HG03103 (cell line): ENCODE measurements at regions not wholly inside any gene's neighbourhood (a gene's known extent, or its start where the extent isn't known, plus 50 kb on each side); places are given as distances from the start of the nearest gene placed in this dataset.
"Not testable (repeated sequence)": the region's sequence is repeated elsewhere in the genome, so short reads cannot be mapped to it uniquely, and the experiment has no call there.

Experiments used
- ATAC-seq: cut with Tn5 transposase; IDR thresholded peaks from one replicate; pipeline ENCODE4 v1.9.1; 2021; ENCODE audit warnings: low read depth; ENCODE audit not compliant: unreplicated experiment

DNA sequence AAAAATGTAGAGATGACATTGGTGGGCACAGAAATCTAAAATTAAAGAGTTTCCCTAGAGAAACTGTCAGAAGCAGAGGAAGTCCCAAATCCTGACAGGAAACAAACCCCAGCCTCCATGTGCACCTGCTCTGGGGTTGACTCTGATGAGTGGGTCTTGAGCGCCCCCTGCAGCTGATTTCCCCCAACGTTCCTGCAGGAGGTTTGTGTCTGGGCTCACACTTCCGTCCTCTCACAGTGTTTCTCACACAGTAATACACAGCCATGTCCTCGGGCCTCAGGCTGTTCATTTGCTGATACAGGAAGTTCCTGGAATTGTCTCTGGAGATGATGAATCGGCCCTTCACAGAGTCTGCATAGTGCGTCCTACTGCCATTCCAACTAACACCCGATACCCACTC lies 670.1 kb downstream of the TMEM121 start:
- not testable (repeated sequence) for ATAC-seq

DNA sequence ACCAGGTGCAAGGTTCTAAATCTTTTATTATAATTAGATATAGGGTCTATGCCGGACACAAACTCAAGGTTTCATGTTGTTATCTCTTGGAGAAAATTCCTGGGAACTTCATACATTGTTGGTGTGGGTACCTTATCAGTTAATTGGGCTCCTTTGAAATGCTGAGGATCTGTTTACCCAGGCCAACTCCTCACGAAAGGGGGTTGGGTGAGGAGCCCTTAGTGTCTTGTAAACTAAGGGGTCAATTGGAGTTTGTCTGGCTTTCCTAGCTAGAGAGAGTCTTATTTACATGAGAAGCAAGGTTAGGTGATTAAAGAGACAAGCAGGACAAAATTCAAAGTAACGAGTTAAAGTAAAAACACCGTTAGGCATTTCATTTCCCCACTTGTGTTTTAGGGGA lies 670.9 kb downstream of the TMEM121 start:
- ATAC-seq = not testable (repeated sequence)

DNA sequence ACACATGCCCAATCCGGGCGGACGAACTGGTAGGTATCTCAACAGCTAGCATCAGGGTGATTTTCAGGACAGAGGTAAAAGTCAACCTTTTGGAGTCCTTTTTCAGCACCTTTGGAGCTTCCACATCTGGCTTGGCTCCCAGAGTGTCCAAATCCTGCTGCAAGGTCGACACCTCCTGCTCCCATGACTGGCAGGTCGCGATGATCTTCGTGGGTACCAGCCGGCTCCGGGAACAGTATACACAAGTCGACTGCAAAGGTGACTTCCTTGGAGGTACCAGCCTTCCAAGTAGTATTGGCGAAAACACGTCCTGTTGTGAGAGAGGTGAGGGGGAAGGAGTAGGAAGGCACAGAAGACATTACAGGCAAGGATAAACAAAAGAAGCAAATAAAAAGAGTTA lies 672.7 kb downstream of the TMEM121 start:
- no peak for ATAC-seq

DNA sequence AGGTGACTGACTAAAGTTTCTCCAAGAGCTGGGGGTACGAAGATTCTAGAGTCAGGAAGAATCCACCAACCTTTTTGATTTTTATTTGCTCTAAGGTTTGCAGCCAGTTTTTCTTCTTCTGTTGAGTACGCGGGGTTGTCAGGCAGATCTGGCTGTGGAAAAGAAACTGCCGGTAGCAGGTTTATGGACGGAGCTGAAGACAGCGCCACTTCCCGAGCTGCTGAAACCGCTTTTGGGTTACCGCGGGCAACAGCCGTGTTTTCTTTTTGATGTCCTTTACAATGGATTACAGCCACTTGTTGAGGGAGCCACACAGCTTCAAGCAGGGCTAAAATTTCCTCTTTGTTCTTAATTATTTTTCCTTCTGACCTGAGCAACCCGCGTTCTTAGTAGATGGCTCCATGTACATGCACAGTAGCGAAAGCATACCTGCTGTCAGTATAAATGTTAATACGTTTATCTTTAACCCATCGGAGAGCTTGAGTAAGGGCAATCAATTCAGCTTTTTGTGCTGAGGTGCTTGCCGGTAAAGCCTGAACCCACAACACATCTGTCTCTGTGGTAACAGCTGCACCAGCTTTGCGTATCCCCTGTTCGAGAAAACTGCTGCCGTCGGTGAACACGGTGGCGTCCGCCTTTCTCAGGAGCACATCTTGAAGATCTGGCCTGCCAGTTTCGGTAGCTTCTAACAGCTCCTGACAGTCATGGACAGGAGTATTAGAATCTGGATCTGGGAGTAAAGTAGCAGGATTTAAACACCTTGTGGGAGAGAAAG lies 674.3 kb downstream of the TMEM121 start:
- no peak for ATAC-seq

DNA sequence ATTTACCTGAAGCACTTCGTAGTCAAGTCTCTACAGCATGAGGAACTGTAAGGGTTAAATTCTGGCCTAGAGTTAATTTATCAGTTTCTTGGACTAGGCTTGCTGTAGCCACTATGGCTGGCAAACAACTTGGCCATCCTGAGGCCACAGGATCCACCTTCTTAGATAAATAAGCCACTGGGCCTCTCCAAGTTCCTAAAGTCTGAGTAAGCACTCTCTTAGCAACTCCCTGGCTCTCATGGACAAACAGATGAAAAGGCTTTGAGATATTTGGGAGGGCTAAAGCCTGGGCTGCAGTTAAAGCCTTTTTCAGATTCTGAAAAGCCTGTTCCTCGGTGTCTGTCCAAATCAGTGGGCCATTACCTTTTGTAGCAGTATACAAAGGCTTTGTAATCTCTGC lies 675.0 kb downstream of the TMEM121 start:
- no peak for ATAC-seq

DNA sequence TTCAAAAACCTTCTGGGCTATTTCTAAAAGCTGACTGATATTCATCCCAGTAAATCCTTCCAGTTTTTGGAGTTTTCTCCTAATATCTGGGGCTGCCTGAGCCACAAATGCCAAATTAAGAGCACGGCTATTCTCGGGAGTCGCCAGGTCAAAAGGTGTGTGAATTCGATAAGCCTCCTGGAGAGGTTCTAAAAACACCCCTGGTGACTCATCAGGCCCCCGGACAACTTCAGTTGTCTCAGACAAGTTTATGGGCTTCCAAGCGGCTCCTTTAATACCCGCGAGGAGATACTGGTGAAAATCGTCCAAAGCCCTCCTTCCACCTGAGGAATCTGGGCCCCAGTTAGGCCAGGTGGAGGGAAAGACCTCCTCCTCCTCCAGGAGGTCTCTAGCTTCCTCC lies 677.1 kb downstream of the TMEM121 start:
- ATAC-seq = no peak

DNA sequence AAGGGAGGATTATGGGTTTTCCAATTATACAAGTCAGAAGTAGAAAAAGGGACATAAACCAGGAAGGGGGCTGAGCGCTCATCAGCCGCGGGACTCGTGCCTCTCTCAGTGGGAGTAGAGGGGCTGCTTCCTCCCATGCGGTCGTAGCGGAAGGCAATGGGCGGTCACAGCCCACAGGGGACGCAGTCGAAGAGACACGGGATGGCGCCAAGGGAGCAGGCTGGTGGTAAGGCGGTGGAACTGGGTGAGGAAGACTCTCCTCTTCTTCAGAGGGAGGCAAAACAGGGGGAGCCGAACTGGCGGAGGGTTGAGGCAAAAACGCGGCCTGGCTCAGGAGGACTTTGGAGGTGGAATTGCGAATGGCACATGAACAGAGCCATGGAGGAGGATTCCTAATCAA lies 677.7 kb downstream of the TMEM121 start:
- no peak for ATAC-seq

DNA sequence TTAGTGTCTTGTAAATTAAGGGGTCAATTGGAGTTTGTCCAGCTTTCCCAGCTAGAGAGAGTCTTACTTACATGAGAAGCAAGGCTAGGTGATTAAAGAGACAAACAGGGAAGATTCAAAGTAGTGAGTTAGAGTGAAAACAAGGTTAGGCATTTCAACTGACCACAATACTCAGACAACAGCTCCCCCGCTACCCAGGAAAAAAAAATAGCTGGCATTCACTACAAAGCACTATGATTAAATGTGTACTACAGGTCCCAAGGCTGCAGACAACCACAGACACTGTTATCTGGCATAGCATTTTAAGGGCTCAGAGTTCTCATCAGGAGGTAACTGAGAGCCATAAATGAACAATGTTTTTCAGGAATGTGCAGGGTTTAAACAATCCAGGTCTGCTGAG lies 680.9 kb downstream of the TMEM121 start:
- ATAC-seq = no peak

DNA sequence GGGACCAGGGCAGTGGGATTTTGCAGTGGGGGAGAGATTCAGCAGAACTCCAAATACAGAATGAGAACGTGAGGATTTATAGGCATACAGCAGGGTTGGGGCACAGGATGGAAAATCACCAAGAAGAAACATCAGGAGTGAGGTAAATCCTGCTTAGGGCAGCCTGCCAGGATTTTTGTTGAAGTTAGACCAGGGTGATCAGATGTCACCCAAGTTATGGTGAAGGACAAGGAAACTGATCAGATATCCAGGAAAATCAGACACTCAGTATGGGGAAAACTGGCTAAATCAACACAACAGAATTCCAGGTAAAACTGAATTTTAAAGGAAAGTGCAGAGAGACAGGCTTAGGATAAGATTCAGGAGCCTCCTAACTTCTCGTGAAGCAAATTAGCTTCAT lies 682.4 kb downstream of the TMEM121 start:
- no peak for ATAC-seq

DNA sequence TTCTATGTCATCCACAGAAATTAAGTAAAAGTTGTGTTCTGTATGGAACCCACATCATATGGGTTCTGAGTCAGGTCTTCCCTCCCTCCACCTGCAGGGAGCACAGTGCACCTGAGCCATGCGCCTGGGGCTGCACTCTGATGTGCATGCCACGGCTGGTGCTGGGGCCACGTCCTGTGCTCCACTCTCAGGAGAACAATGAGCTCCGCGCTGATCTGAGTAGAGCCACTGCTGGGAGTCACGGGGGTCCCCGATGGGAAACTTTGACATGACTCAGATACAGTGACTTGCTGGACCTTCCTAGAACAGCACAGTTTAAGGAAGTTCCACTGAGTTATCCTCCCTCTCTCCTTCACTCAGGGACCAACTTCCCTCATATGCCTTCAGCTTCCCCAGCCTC lies 683.4 kb downstream of the TMEM121 start:
- ATAC-seq = no peak

DNA sequence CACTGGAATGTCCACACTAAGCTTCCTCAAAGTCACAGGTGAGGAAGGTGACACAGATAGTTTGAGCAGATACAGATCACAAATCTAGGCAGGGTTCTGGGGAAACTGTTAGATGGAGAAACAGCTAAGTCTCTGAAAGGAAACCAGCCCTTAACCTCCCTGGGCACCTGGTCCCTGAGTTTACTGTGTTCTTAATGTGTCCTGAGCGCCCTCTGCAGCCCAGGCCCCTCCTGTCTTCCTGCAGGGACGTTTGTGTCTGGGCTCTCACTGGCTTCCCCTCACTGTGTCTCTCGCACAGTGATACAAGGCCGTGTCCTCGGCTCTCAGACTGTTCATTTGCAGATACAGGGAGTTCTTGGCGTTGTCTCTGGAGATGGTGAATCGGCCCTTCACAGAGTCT lies 684.3 kb downstream of the TMEM121 start:
- no peak for ATAC-seq

DNA sequence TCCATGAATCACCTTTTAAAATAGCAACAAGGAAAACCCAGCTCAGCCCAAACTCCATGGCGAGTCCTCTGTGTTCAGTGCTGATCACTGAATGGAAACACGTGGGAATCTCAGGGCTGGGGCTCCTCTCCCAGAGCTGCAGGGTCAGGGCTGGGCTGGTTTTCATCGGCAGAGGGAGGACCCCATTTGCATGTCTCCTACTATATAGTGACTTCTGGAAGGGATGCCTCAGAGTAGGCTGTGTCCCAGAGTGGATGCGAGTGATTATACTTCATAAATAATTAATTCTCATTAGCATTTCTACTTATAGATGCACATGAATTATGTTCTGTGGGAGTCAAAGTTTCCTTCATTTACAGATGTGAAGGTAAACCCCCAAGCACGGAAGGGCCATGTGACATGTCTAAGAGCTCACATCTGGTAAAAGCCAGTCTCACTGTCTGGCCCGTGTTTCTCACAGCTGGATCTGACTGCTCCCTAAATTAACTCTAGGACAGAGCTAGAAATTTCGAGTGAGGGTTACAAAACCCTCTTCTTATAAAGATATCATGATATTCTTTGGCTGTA lies 685.0 kb downstream of the TMEM121 start:
- ATAC-seq = no peak

DNA sequence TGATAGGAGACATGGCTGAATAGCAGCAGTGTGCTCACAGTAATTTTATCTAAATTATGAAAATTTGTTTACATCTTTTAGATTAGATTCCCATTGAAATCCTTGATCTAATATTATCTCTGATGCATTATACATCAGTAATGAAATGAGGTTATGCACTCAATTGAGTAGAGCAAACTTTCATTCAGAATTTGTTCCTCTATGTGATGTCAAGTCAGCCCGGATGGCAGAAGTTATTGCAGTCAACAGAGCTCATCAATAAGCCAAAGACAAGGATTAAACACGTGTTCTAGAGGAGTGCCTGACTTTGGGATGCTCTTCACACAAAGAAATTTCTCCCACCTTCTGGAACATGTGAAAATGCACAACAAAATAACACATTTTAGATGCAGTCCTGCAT lies 688.8 kb downstream of the TMEM121 start:
- ATAC-seq = no peak

DNA sequence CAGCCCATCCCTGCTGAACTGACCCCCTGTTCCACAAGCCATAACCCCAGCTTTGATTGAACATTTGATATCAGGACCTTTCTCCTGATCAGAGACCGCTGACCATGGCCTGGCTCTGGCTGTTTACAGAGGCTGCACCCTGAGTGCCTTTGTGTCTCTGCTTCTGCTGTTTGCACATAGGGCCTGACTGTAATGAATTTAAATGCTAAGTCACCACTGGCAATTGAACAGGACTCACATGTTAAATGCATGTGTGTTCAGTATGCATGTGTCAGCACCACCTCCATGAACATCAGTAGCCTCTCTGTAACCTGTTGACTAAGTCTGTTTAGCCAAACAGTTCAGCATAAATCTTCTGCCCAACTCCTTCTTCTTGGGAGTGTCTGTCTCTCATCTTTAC lies 690.3 kb downstream of the TMEM121 start:
- ATAC-seq = no peak

DNA sequence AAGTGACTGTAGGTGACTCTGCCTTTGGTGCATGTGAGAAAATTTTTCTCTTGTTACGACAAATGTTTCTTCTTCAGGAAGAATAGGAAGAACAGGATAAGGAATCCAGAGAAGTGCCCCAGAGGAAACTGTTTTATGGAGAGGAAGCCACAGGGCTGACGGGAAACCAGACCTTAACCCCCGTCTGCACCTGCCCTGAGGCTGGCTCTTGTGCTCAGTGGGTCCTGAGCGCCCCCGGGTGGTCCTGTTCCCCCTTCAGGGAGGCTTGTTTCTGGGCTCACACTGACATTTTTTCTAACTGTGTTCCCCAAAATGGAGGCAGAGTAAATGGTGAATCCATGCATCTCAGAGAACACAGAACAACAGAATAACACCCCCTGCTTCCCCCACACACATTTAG lies 691.8 kb downstream of the TMEM121 start:
- no peak for ATAC-seq

DNA sequence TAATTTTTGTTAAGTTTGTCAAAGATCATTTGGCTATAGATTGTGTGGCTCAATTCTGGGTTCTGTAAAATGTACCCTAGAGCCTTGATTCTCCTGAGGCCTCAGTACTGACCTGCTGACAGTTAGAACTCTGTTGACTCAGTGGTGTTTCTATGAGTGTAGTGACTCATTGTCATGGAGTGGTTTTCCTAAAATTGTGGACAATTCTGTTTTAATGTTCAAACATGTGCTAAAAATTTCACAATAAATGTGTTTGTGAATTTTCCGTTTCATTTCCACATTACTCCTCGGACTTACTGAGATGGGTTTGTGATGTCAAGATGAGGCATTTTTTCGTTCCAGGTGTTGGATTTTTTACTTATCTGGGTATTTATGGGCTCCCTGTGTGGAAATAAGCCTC lies 695.9 kb downstream of the TMEM121 start:
- ATAC-seq = no peak

DNA sequence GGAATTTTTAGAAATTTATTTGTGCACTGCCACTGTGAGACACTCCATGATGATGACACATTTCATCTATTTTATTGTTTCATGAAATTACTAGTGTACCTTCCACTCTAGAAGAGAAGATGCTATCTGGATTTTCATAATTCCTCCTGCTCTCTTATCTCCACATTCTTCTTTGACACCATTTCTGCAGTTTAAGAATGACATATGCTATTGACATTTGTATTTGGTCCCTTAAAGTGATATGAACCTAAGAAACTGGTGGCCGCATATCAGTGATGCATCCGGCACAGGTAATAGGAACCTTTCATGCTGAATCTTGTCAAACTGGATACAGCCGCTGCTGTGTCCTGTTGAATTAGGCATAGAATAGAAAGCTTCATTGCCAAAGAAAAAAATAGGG lies 696.3 kb downstream of the TMEM121 start:
- no peak for ATAC-seq

DNA sequence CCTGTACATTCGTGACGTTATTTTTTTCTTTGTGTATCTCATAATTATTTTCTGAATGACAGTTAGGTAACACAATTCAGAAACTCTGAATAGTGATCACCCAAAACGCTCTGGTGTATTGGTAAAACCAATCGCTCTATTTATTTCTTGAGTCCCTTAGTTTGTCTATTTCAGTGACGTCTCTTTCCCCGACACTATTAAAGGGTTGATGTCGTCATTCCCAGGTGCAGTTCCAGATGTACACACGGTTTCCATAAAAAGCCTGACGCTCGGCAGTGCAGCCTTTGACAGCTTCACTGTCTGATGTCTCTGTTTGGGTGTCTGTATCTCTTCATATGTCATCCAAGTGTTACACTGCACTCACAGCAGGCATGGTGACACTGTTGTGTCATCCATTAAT lies 701.4 kb downstream of the TMEM121 start:
- ATAC-seq = no peak

DNA sequence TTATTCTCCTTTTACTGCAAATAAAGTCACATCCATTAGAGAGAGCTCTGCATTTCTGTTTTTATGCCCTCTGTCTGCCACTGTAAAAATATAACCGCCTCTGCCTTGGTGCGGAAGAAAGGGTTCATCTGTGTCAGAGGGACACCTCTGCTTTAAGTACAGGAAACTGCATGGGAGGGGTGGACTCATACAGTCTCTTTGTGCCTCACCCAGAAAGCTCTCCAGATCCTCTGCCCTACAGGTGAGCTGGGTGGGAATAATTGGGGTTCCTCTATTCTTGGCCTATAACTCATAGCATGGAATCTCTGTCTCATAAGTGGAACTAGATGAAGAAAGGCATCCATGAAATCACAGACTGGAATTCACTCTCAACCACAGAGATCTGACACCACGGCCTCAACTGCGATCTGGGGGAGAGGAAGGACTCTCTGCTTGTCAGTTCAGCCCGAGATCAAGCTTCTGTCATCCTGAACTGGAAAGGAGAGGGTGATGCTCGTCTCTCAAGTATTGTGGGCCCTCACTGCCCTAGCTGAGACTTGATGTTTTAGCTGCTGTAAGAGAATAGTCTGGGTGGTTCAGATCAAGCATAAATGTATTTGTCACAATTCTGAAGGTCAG lies 702.3 kb downstream of the TMEM121 start:
- no peak for ATAC-seq

DNA sequence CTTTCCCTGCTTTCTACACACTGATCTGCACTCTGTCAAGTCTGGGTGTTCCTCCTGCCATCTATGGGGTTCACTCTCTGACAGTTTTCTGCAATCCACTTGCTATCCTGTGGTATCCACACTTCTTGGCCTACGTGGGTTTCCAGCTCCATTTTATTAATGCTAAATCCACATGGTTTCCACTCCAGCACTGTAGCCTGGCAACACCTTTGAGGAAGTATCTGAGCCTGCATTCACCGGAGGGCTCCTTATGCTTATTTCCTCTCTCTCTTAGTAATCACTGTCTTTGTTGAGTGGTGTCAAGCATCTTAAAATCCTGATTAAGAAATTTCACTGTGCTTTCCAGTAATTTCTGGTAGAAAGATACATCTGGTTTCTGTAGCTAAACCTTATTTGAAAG lies 703.7 kb downstream of the TMEM121 start:
- no peak for ATAC-seq

DNA sequence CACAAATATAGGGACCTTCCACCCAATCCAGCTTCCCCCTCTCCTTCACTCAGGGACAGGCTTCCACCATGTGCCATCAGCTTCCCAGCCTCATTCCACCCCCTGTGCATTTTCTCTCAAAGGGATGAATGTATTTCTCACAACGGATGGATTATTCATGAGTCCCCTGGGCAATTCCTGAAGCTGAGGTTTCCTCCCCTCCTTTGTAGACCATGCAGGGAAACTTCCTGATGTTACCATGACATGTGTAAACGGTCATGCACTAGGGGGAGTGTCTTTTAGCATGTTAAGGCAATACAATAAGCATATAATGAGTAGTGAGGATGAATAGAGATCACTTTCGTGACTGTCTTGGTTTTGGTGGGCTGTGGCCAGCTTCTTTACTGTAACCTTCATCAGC lies 706.8 kb downstream of the TMEM121 start:
- ATAC-seq = not testable (repeated sequence)
